Esophagus (tissue), 2 donors: ENCODE measurements at regions not wholly inside any gene's neighbourhood (a gene's known extent, or its start where the extent isn't known, plus 50 kb on each side); places are given as distances from the start of the nearest gene placed in this dataset.

Experiments
- H3K27ac ChIP-seq, 2 donors: one replicate each; pipeline ENCODE4 v1.5.1; 2013; ENCODE audit warnings: low read depth in 2 of 2, mild to moderate bottlenecking in 2 of 2, inconsistent platforms in 1 of 2, low read length in 1 of 2, moderate library complexity in 1 of 2
- H3K27me3 ChIP-seq, 2 donors: one replicate each; pipeline ENCODE4 v1.6.1; 2013; ENCODE audit warnings: low read length in 2 of 2, control low read depth in 1 of 2, mild to moderate bottlenecking in 1 of 2; ENCODE audit not compliant: insufficient read depth in 2 of 2, control insufficient read depth in 1 of 2
- H3K36me3 ChIP-seq, 2 donors: one replicate each; pipeline ENCODE4 v1.6.1; 2013; ENCODE audit warnings: low read length in 1 of 2; ENCODE audit not compliant: control insufficient read depth in 2 of 2, insufficient read depth in 2 of 2
- H3K4me1 ChIP-seq, 2 donors: one replicate each; pipeline ENCODE4 v1.6.1; 2013; ENCODE audit warnings: low read length in 1 of 2; ENCODE audit not compliant: control insufficient read depth in 2 of 2, insufficient read depth in 2 of 2
- H3K4me3 ChIP-seq, 2 donors: one replicate each; pipeline ENCODE4 v1.5.1; 2013; ENCODE audit warnings: low read length in 2 of 2, mild to moderate bottlenecking in 2 of 2, low read depth in 1 of 2, moderate library complexity in 1 of 2
- H3K9me3 ChIP-seq, 2 donors: one replicate each; pipeline ENCODE4 v1.6.1; 2013; ENCODE audit warnings: mild to moderate bottlenecking in 2 of 2, low read depth in 1 of 2, low read length in 1 of 2, moderate library complexity in 1 of 2; ENCODE audit not compliant: control insufficient read depth in 2 of 2, insufficient read depth in 1 of 2
- WGBS, 2 donors: extraction: QIAGEN DNeasy Blood & Tissue Kit; methylation state at CpG; one replicate each; pipeline ENCODE4 v1.1.7; 2013; 5-methylcytosine and 5-hydroxymethylcytosine counted together
- donor health status: healthy with polysubstance abuse.
- donor health status: Bipolar disorder and iron deficiency.

GRCh38 chr2:236662231-236663185, 92.9 kb downstream of the ACKR3 start:
- Histone ChIP-seq H3K27ac (peak overlapping the region; percentile 50 to 63), H3K27me3 (no peaks in the 10 kb centered on the region), H3K36me3 (no peaks in the 10 kb centered on the region), H3K4me1 (no peaks in the 10 kb centered on the region), H3K4me3 (no peak overlapping the region), H3K9me3 (no peaks in the 10 kb centered on the region)
- 72 to 74% methylated on average over 11 of the region's 11 CpGs for WGBS, 2 donors

GRCh38 chr2:236663287-236664101, 93.9 kb downstream of the ACKR3 start:
- Histone ChIP-seq H3K4me3 (no peak overlapping the region), H3K27me3 (no peaks in the 10 kb centered on the region), H3K36me3 (no peaks in the 10 kb centered on the region), H3K27ac (peak overlapping the region; percentile 20 to 50), H3K9me3 (no peaks in the 10 kb centered on the region), H3K4me1 (no peaks in the 10 kb centered on the region)
- WGBS, 2 donors: 55 to 59% methylated on average over 17 of the region's 17 CpGs

- Histone ChIP-seq H3K36me3 (no peaks in the 10 kb centered on the region), H3K27ac (no peak overlapping the region), H3K9me3 (no peaks in the 10 kb centered on the region), H3K4me1 (no peaks in the 10 kb centered on the region), H3K27me3 (no peaks in the 10 kb centered on the region), H3K4me3 (no peak overlapping the region)
- 83 to 85% methylated on average over 6 of the region's 6 CpGs for WGBS, 2 donors
Measured at GRCh38 chr2:236664136-236664535, 94.5 kb downstream of the ACKR3 start.

GRCh38 chr2:236665101-236665500, 95.5 kb downstream of the ACKR3 start:
- 88 to 89% methylated on average over 7 of the region's 7 CpGs for WGBS, 2 donors

GRCh38 chr2:236665572-236666118, 96.0 kb downstream of the ACKR3 start:
- H3K9me3 ChIP-seq: no peaks in the 10 kb centered on the region
- H3K4me3 ChIP-seq: no peak overlapping the region
- H3K36me3 ChIP-seq: no peaks in the 10 kb centered on the region
- no peak overlapping the region for H3K27ac ChIP-seq
- H3K27me3 ChIP-seq: no peaks in the 10 kb centered on the region
- no peaks in the 10 kb centered on the region for H3K4me1 ChIP-seq
- WGBS, 2 donors: 80% methylated on average over 11 of the region's 11 CpGs

More at GRCh38 chr2:236665101-236665500, 95.5 kb downstream of the ACKR3 start:
- Histone ChIP-seq H3K36me3 (no peaks in the 10 kb centered on the region), H3K27ac (no peak overlapping the region), H3K4me1 (no peaks in the 10 kb centered on the region), H3K9me3 (no peaks in the 10 kb centered on the region), H3K27me3 (no peaks in the 10 kb centered on the region), H3K4me3 (no peak overlapping the region)

- H3K36me3 ChIP-seq: no peaks in the 10 kb centered on the region
- 91 to 92% methylated on average over 14 of the region's 14 CpGs for WGBS, 2 donors
- no peak overlapping the region for H3K27ac ChIP-seq
- H3K27me3 ChIP-seq: no peaks in the 10 kb centered on the region
- H3K4me3 ChIP-seq: no peak overlapping the region
- H3K4me1 ChIP-seq: no peaks in the 10 kb centered on the region
- H3K9me3 ChIP-seq: no peaks in the 10 kb centered on the region
Measured at GRCh38 chr2:236666646-236667204, 97.1 kb downstream of the ACKR3 start.

- Histone ChIP-seq H3K9me3 (no peaks in the 10 kb centered on the region), H3K27ac (no peak overlapping the region), H3K36me3 (no peaks in the 10 kb centered on the region), H3K4me3 (no peak overlapping the region), H3K27me3 (no peaks in the 10 kb centered on the region), H3K4me1 (no peaks in the 10 kb centered on the region)
- WGBS, 2 donors: 94 to 95% methylated on average over 4 of the region's 4 CpGs
Measured at GRCh38 chr2:236667526-236667925, 97.9 kb downstream of the ACKR3 start.

- no peaks in the 10 kb centered on the region for H3K4me1 ChIP-seq
- 94 to 96% methylated on average over 8 of the region's 8 CpGs for WGBS, 2 donors
- H3K4me3 ChIP-seq: no peak overlapping the region
- H3K27ac ChIP-seq: no peak overlapping the region
- no peaks in the 10 kb centered on the region for H3K36me3 ChIP-seq
- no peaks in the 10 kb centered on the region for H3K9me3 ChIP-seq
- H3K27me3 ChIP-seq: no peaks in the 10 kb centered on the region
Measured at GRCh38 chr2:236668531-236668969, 98.9 kb downstream of the ACKR3 start.

GRCh38 chr2:236670235-236670620, 100.6 kb downstream of the ACKR3 start:
- no peak overlapping the region for H3K27ac ChIP-seq
- H3K36me3 ChIP-seq: no peaks in the 10 kb centered on the region
- 88 to 94% methylated on average over 6 of the region's 6 CpGs for WGBS, 2 donors
- no peaks in the 10 kb centered on the region for H3K4me1 ChIP-seq
- no peaks in the 10 kb centered on the region for H3K27me3 ChIP-seq
- no peaks in the 10 kb centered on the region for H3K9me3 ChIP-seq
- H3K4me3 ChIP-seq: no peak overlapping the region
